ACC112 (cell line): ENCODE measurements at regions not wholly inside any gene's neighbourhood (a gene's known extent, or its start where the extent isn't known, plus 50 kb on each side); places are given as distances from the start of the nearest gene placed in this dataset.

Experiments used
- H2AFZ ChIP-seq: fragments of 200-600 bp; sonication (generic); one replicate; pipeline ENCODE4 v1.6.0; 2017; ENCODE audit warnings: antibody characterized with exemption, low read length; ENCODE audit not compliant: unreplicated experiment
- H3K27ac ChIP-seq: fragments of 200-600 bp; sonication (generic); 2 replicates; pipeline ENCODE4 v1.5.1; 2014; ENCODE audit warnings: low read depth, mild to moderate bottlenecking, antibody characterized with exemption, low read length, moderate library complexity
- H3K27me3 ChIP-seq: fragments of 200-600 bp; sonication (generic); 2 replicates; pipeline ENCODE4 v1.6.1; 2014; ENCODE audit warnings: mild to moderate bottlenecking, antibody characterized with exemption, low read length, moderate library complexity, mixed read lengths; ENCODE audit not compliant: insufficient read depth
- H3K36me3 ChIP-seq: fragments of 200-600 bp; sonication (generic); 2 replicates; pipeline ENCODE4 v1.6.1; 2016; ENCODE audit warnings: mild to moderate bottlenecking, antibody characterized with exemption, low read length, moderate library complexity, mixed read lengths; ENCODE audit not compliant: insufficient read depth
- H3K4me1 ChIP-seq: fragments of 200-600 bp; sonication (generic); one replicate; pipeline ENCODE4 v1.6.1; 2016; ENCODE audit warnings: low read length, mixed read lengths; ENCODE audit not compliant: insufficient read depth, unreplicated experiment, control insufficient read depth
- H3K4me3 ChIP-seq: fragments of 200-600 bp; sonication (generic); 2 replicates; pipeline ENCODE4 v1.5.1; 2014; ENCODE audit warnings: mild to moderate bottlenecking, low read depth, low read length
- H3K79me2 ChIP-seq: fragments of 200-600 bp; sonication (generic); one replicate; pipeline ENCODE4 v1.6.0; 2016; ENCODE audit warnings: low read length; ENCODE audit not compliant: control insufficient read depth, unreplicated experiment, insufficient read depth

DNA sequence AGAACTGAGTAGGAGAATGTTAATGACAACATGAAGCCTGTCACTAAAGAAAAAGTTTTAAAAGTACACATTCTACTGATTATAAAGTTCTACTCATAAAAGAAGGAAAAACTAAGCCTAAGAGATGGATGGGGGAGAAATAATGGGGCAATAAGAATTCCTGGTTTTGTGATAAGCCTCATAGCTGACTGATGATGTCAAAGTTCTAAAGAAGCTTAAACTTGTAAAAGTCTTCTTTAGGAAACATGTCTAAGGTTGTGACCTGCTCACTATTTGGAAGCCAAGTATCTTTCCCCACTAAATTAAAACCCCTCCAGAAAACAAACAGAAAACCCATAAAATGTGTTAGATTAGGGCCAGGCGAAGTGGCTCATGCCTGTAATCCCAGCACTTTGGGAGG is 232.9 kb upstream of the GIMD1 start:
- Histone ChIP-seq H3K27ac (no peak overlapping the region), H3K79me2 (no peaks in the 10 kb centered on the region), H3K4me3 (no peak overlapping the region), H2AFZ (no peak overlapping the region), H3K4me1 (no peaks in the 10 kb centered on the region), H3K36me3 (no peaks in the 10 kb centered on the region), H3K27me3 (no peaks in the 10 kb centered on the region)

DNA sequence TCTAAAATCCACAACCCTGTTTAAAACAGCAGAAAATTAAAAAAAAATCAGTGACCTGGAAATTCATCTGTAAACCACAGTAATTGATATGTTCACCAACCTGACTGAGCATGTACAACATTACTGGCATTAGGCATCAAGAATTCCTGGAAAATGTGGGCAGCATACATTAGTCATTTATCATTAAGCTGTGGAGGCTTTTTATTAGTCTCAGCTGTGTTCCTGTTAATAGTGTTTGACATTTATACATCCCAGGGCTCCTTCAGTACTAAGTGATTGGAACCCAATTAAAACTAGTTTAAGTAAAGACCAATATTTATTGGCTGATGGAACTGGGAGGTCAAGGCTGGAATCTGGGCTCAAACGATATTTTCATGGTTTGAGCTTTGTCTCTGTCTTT is 227.3 kb upstream of the GIMD1 start:
- Histone ChIP-seq H3K27me3 (no peaks in the 10 kb centered on the region), H3K4me3 (no peak overlapping the region), H3K36me3 (no peaks in the 10 kb centered on the region), H2AFZ (no peak overlapping the region), H3K27ac (no peak overlapping the region), H3K79me2 (no peaks in the 10 kb centered on the region), H3K4me1 (peaks cover 4% of the 10 kb centered on the region)

DNA sequence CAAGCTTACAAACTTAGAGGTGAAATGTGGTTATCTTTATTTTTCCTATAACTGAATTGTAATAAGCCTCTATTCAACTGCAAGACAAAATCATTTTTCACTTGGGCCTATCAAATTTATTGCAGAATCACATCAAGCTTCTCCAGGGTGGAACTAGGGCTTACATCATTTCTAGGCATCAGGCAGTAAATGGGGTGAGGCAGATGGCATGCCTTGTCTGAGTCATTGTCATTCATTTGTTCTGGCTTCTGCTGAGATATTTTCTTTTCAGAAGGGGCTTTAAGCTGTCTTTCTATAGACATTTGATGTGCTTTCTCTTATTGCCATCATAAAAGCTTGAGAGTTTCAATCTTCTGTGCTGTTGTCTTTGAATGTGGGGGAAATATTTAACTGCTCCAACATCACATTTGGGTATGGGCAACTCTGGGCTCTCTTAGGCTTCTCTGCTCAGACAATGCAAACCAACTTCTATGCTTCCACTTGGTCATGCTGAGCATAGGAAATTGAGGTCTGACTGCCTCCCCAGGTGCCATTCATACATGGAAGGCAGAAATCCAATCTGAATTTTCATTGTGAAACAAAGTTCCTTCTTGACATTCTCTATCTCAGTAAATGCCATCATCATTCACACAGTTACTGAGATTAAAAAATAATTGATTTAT is 225.8 kb upstream of the GIMD1 start:
- Histone ChIP-seq H3K27ac (no peak overlapping the region), H3K4me3 (no peak overlapping the region), H3K79me2 (no peaks in the 10 kb centered on the region), H2AFZ (no peak overlapping the region), H3K27me3 (no peaks in the 10 kb centered on the region), H3K4me1 (peaks cover 4% of the 10 kb centered on the region), H3K36me3 (no peaks in the 10 kb centered on the region)

DNA sequence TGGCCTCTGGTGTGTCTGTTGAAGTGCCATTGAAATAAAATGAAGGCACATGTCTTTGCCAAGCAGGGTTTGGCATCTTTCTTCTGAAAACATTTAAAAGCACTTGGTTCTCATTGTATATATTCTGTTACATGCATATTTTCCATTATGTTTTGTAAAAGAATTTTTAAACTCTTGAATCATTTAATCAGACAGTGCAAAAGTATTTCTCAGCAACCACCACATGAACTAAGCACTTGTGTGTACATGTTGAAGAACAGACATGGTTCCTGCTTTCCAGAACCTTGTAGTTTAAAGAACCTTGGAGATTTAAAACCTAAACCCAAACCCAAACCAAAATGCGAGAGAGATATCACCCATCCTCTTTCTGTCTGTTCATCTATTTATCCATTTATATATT is 220.3 kb upstream of the GIMD1 start:
- Histone ChIP-seq H2AFZ (no peak overlapping the region), H3K27ac (no peak overlapping the region), H3K4me1 (peaks cover 30% of the 10 kb centered on the region), H3K27me3 (no peaks in the 10 kb centered on the region), H3K36me3 (no peaks in the 10 kb centered on the region), H3K4me3 (no peak overlapping the region), H3K79me2 (no peaks in the 10 kb centered on the region)

DNA sequence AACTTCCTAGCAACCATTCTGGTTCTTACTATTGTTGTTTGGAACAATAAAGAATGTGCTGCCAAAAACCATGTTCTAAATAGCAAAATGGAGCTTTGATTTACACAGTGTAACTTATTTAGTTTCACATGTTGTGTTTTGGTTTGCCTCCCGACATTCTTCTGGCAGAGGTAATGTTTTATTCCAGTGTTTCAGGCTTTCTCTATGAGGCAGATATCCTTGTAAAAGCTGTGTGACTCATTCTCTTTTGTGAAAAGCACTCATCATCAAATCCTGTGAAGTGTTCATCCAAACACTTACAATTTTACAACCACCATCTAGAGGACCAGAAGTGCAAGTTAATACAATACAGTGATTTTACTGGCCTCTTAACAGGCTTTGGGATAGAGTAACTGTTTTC is 219.0 kb upstream of the GIMD1 start:
- no peaks in the 10 kb centered on the region for H3K36me3 ChIP-seq
- no peaks in the 10 kb centered on the region for H3K27me3 ChIP-seq
- H3K4me1 ChIP-seq = peaks cover 39% of the 10 kb centered on the region
- peak overlapping the region; percentile 90 for H2AFZ ChIP-seq
- H3K27ac ChIP-seq = peak overlapping the region; percentile 70
- H3K4me3 ChIP-seq = peak overlapping the region; percentile 60
- no peaks in the 10 kb centered on the region for H3K79me2 ChIP-seq

DNA sequence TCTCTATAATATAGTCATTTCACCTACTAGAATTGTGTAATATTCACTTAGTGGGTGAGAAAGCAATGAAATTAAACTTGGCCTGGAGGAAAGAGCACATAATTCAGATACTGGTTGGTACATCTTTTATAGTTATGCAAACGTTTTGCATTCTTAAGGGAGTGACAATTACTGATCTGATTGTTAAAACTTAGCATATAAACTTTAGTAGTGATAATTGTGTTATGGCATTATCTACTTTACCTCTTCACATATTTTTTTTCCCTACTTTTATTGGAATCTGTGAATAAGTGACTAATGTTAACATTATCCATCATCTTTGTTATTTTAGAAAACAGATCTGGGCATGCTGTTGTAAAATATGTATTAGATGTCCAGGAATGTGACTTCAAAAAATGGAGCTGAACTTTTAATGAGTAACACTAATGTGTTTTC is 217.4 kb upstream of the GIMD1 start:
- H3K27ac ChIP-seq = peak overlapping the region; percentile 84

DNA sequence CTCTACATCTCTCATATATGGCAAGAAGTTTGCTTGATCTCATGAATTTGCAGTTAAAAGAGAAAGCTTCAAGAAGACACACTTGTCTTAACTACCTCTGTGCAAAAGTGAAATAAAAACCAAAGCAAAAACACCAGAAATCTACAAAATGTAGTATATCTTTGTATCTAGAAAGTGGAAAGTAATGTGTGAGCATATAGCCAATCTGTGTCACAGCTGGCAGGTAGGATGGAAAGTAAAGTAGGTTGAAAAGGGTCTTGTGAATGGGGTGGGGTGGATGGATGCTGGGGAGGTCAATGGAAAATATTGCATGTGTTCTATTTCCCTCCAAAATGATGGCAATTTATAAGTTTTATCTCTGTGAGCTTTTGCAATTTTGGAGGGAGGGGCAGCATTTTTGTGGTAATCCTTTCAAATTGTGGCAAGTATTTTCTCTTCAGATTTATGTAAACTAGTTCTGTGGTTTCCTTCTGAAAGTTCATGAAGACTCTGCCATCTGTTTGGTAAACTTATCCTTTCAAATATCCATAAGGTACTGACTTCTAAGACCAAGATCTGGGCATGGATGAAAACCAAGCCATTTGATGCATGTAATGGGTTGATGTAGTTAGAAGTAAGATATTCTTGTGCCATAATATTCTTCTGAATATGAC is 215.9 kb upstream of the GIMD1 start:
- H3K4me3 ChIP-seq = peak overlapping the region; percentile 11; the same call in 1 of the 2 replicates
- no peaks in the 10 kb centered on the region for H3K27me3 ChIP-seq
- no peak overlapping the region for H2AFZ ChIP-seq
- H3K27ac ChIP-seq = peak overlapping the region; percentile 84
- H3K36me3 ChIP-seq = no peaks in the 10 kb centered on the region
- H3K4me1 ChIP-seq = peaks cover 43% of the 10 kb centered on the region
- no peaks in the 10 kb centered on the region for H3K79me2 ChIP-seq

More for the DNA sequence above, 217.4 kb upstream of the GIMD1 start:
- no peaks in the 10 kb centered on the region for H3K36me3 ChIP-seq
- no peaks in the 10 kb centered on the region for H3K27me3 ChIP-seq
- no peak overlapping the region for H3K4me3 ChIP-seq
- H3K4me1 ChIP-seq = peaks cover 43% of the 10 kb centered on the region
- H3K79me2 ChIP-seq = no peaks in the 10 kb centered on the region
- no peak overlapping the region for H2AFZ ChIP-seq

DNA sequence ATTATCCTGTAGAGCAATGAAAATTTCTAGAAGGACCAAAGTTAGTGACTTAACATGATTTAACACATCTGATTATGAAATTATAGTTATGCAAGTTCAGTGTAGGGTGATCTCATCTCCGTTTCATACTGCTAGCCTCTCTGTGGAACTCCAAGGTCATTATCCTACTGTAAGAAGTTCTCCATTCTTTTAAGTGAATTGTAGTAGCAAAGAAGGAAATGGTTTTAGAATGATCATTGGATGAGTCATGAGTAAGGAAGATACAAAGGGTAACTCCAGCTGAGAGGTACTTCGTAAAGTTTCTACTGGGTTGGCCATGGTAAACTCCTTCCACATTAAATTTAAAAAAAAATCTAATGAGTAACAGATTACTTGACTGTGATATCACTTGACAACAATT is 215.0 kb upstream of the GIMD1 start:
- Histone ChIP-seq H3K36me3 (no peaks in the 10 kb centered on the region), H3K4me1 (peaks cover 43% of the 10 kb centered on the region), H3K27ac (peak overlapping the region; percentile 84), H3K4me3 (no peak overlapping the region), H3K27me3 (no peaks in the 10 kb centered on the region), H2AFZ (no peak overlapping the region), H3K79me2 (no peaks in the 10 kb centered on the region)

DNA sequence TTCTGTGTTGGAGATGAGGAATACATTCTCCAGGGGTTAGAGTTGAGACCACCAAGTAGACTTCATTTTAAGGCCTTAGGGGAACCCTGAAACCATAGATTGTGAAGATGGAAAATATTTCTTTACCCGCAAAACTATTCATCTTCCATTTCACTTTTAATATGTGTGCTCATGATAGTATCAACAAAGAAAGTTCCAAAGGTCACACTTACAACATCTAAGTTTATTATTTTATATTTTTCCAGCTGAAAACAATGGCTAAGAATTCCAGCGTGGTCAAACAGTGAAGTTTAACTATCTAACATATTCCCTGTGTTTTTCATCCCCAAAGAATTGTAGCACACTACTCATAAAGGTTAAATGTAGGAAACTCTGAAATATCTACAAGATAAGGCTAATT is 214.5 kb upstream of the GIMD1 start:
- Histone ChIP-seq H3K36me3 (no peaks in the 10 kb centered on the region), H3K79me2 (no peaks in the 10 kb centered on the region), H2AFZ (no peak overlapping the region), H3K27me3 (no peaks in the 10 kb centered on the region), H3K27ac (peak overlapping the region; percentile 84), H3K4me1 (peaks cover 43% of the 10 kb centered on the region), H3K4me3 (no peak overlapping the region)

DNA sequence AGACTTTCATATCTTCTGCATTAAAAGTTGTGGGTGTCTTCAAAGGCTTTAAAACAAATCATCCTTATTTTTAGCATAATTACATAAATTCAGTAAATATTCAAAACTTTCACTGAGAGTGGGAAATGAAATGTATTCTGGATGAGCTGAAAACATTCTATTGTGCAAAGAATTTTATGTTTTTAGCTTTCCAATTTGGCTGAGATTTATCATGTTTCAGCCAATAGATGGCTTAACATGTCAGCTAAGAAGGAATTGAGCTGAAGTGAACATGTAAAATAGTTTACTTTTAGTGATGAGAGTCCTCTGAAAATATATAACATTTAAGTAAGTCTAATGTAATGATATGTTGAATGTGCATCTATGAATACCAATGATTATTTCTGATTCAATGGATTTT is 213.5 kb upstream of the GIMD1 start:
- no peak overlapping the region for H2AFZ ChIP-seq
- no peak overlapping the region for H3K27ac ChIP-seq
- H3K79me2 ChIP-seq = no peaks in the 10 kb centered on the region
- no peak overlapping the region for H3K4me3 ChIP-seq
- H3K36me3 ChIP-seq = no peaks in the 10 kb centered on the region
- peaks cover 35% of the 10 kb centered on the region for H3K4me1 ChIP-seq
- no peaks in the 10 kb centered on the region for H3K27me3 ChIP-seq

DNA sequence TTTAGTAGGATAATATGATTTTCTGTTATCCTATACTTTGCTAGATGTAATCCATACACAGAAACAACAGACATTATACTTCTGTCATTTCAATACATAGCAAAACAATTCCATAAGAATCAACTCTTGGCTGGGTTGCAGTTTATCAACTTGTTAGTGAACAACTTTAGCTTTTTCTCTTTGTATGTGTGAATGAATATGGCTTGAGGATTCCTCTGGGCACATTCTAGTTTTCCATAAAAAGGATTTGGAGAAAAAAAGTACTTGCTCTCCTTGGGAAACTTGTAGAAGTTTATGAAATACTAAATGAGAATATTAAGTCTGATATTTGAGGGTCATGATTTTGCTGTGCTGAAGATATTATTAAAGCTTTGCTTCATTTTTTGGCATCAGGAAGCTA is 210.7 kb upstream of the GIMD1 start:
- Histone ChIP-seq H3K4me3 (no peak overlapping the region), H3K36me3 (no peaks in the 10 kb centered on the region), H3K27me3 (no peaks in the 10 kb centered on the region), H3K4me1 (peaks cover 17% of the 10 kb centered on the region), H3K79me2 (no peaks in the 10 kb centered on the region), H3K27ac (no peak overlapping the region), H2AFZ (no peak overlapping the region)
